ENCODE measurements at regions not wholly inside any gene's neighbourhood (a gene's known extent, or its start where the extent isn't known, plus 50 kb on each side); places are given as distances from the start of the nearest gene placed in this dataset.

- no peaks in the 10 kb centered on the region for H3K27me3 ChIP-seq (ENCODE audit: insufficient read depth, poor library complexity, severe bottlenecking)
- DNase-seq (ENCODE audit: low read depth in 1 of 2, low spot score in 1 of 2): no peak
- no peak overlapping the region; the same call in 1 of the 2 replicates for H3K27ac ChIP-seq (replicated peaks)
- 0 out of 2 replicates have a peak overlapping the region, but pooled peaks have one; percentile 0 for H3K4me3 ChIP-seq (replicated peaks; ENCODE audit: insufficient read depth, low read length)
- TF ChIP-seq SPI1 (IDR thresholded peaks at IDR 0.05; ENCODE audit: borderline replicate concordance, low read depth) (no peak), POLR2AphosphoS5 (IDR thresholded peaks at IDR 0.05; ENCODE audit: low read depth) (no peak), CTCF (IDR thresholded peaks at IDR 0.05; ENCODE audit: insufficient read depth, low read length) (no peak), GABPA (IDR thresholded peaks at IDR 0.05; ENCODE audit: low read depth) (no peak), REST (IDR thresholded peaks at IDR 0.05; ENCODE audit: insufficient replicate concordance, low read depth) (no peak)
These were observed 111.4 kb upstream of the TTC29 start for GRCh38 chr4:147056940-147057610.

- H3K4me3 ChIP-seq (replicated peaks; ENCODE audit: insufficient read depth, low read length): 0 out of 2 replicates have a peak overlapping the region, but pooled peaks have one; percentile 0
- H3K27me3 ChIP-seq (ENCODE audit: insufficient read depth, poor library complexity, severe bottlenecking): no peaks in the 10 kb centered on the region
- DNase-seq (ENCODE audit: low read depth in 1 of 2, low spot score in 1 of 2): no peak
- H3K27ac ChIP-seq (replicated peaks): no peak overlapping the region; the same call in 1 of the 2 replicates
- TF ChIP-seq CTCF (IDR thresholded peaks at IDR 0.05; ENCODE audit: insufficient read depth, low read length) (no peak), POLR2AphosphoS5 (IDR thresholded peaks at IDR 0.05; ENCODE audit: low read depth) (no peak), GABPA (IDR thresholded peaks at IDR 0.05; ENCODE audit: low read depth) (no peak), SPI1 (IDR thresholded peaks at IDR 0.05; ENCODE audit: borderline replicate concordance, low read depth) (no peak), REST (IDR thresholded peaks at IDR 0.05; ENCODE audit: insufficient replicate concordance, low read depth) (no peak)
These were observed 112.0 kb upstream of the TTC29 start for GRCh38 chr4:147057611-147058190.

- no peak overlapping the region for H3K27ac ChIP-seq (replicated peaks)
- H3K4me3 ChIP-seq (replicated peaks; ENCODE audit: insufficient read depth, low read length): no peak overlapping the region
- H3K27me3 ChIP-seq (ENCODE audit: insufficient read depth, poor library complexity, severe bottlenecking): no peaks in the 10 kb centered on the region
- peak; percentile 35; the same call in 1 of the 2 replicates for TF ChIP-seq SPI1 (IDR thresholded peaks at IDR 0.05; ENCODE audit: borderline replicate concordance, low read depth)
- no peak for TF ChIP-seq REST (IDR thresholded peaks at IDR 0.05; ENCODE audit: insufficient replicate concordance, low read depth)
- DNase-seq (ENCODE audit: low read depth in 1 of 2, low spot score in 1 of 2): no peak
These were observed 113.5 kb upstream of the TTC29 start for GRCh38 chr4:147059064-147059731.
